ENCODE measurements at regions not wholly inside any gene's neighbourhood (a gene's known extent, or its start where the extent isn't known, plus 50 kb on each side); places are given as distances from the start of the nearest gene placed in this dataset.
"Not testable (repeated sequence)": the region's sequence is repeated elsewhere in the genome, so short reads cannot be mapped to it uniquely, and the experiment has no call there.

DNA sequence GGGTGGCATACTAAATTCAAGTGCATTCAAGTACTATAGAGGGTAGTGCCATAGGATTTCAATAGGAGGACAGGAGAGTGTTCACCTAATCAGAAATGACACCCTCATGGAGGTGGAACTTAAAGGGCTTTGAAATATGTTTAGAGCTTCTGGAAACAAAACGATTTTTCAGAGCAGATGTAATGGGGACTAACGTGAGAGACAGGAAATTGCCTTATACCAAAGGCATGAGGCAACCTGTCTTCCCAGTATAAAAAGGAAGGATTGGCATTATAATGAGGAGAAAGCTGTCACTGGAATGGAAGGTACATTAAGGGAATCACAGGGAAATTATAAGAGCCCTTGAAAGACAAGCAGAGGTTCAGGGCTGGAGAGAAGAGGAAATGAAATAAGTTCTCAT lies 116.3 kb upstream of the PNPLA4 start:
- no peak overlapping the region for H3K27ac ChIP-seq
- TF ChIP-seq, protein P1, sequence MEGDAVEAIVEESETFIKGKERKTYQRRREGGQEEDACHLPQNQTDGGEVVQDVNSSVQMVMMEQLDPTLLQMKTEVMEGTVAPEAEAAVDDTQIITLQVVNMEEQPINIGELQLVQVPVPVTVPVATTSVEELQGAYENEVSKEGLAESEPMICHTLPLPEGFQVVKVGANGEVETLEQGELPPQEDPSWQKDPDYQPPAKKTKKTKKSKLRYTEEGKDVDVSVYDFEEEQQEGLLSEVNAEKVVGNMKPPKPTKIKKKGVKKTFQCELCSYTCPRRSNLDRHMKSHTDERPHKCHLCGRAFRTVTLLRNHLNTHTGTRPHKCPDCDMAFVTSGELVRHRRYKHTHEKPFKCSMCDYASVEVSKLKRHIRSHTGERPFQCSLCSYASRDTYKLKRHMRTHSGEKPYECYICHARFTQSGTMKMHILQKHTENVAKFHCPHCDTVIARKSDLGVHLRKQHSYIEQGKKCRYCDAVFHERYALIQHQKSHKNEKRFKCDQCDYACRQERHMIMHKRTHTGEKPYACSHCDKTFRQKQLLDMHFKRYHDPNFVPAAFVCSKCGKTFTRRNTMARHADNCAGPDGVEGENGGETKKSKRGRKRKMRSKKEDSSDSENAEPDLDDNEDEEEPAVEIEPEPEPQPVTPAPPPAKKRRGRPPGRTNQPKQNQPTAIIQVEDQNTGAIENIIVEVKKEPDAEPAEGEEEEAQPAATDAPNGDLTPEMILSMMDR (IDR thresholded peaks at IDR 0.05) = no peak
- TF ChIP-seq ZFX (IDR thresholded peaks at IDR 0.05; ENCODE audit: borderline replicate concordance) = no peak

DNA sequence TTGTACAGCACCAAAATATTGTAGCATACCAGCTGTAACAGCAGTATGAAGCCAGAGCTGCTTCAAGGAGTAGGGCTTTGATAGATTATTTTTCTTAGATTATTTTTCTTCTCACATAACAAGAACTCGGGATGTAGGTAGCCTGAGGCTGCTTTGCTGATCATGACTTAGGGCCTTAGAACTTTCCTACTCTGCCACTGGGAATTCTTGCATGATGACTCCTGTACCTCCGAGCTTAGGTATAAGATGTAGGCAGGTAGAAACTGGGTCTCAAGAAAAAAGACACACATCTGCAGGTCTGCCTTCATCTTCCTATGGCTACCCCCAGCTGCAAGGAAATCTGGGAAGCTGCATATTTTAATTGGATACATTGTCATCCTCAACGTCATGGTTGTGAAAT lies 115.9 kb upstream of the PNPLA4 start:
- no peak for TF ChIP-seq ZFX (IDR thresholded peaks at IDR 0.05; ENCODE audit: borderline replicate concordance)
- TF ChIP-seq, protein P1 (IDR thresholded peaks at IDR 0.05) = no peak
- no peak overlapping the region for H3K27ac ChIP-seq

DNA sequence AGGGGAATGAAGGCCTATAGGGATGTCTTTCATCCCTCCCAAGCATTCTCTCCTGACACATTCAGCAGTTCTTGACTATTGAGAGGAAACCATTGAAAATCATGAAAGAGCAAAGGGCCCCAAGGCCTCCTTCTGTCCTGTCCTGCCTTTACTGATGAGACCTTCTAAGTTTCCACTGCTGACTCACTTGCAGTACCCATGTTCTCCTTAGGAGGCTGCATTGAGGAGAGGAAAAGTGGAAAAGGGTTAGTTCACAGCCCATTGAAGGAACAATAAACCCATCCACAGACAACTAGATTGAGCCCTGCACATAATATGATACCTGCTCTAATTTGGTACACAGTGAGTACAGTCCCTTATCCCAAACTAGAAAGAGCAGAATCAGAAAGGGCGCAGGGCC lies 115.1 kb upstream of the PNPLA4 start:
- TF ChIP-seq, protein P1 (IDR thresholded peaks at IDR 0.05) = peak; percentile 13; the same call in 1 of the 2 replicates
- TF ChIP-seq ZFX (IDR thresholded peaks at IDR 0.05; ENCODE audit: borderline replicate concordance) = no peak
- no peak overlapping the region for H3K27ac ChIP-seq

DNA sequence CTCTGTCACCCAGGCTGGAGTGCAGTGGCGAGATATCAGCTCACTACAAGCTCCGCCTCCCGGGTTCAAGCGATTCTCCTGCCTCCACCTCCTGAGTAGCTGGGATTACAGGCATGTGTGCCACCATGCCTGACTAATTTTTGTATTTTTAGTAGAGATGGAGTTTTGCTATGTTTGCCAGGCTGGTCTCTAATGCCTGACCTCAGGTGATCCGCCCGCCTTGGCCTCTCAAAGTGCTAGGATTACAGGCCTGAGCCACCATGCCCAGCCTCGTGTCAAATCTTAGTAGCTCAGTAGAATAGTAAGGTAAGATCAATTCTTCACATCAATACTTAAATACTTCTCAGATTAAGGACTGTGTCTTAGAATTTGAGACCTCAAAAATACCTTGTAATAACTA lies 112.5 kb upstream of the PNPLA4 start:
- not testable (repeated sequence) for H3K27ac ChIP-seq

DNA sequence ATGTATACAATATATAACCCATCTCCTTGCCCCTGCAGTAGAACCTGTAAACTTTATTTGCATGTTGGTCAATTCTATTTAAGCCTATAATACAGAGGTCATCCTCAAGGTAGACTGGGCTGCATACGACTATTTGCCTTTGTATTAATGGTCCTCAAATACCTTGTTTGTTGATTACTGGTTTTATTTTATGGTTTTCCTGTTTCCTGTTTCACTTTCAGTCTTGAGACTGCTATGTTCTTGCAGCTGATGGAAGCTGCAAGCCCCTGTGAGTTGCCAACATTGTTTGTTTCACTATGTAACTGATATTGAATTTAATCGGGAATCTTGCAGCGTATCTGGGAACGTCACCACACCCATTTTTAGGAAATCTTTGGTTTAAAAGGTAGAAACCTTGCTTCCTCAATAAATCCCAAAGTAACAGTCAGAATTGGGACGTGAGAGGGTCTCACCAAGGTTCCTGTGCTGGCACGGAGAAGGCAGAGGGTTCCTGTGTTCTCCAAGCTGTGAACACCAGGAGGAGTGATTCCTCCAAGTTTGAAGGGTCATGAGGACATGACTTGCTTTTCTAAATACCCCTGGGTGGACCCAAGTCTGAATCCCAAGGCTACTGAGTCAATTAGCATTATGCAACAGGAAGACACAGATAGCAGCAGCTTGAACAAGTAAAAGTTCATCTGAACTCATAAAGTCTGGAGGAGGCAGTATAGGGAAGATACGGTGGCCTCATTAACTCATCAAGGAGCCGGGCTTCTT lies 110.6 kb upstream of the PNPLA4 start:
- no peak overlapping the region for H3K27ac ChIP-seq
- TF ChIP-seq, protein P1 (IDR thresholded peaks at IDR 0.05) = no peak
- no peak for TF ChIP-seq ZFX (IDR thresholded peaks at IDR 0.05; ENCODE audit: borderline replicate concordance)

DNA sequence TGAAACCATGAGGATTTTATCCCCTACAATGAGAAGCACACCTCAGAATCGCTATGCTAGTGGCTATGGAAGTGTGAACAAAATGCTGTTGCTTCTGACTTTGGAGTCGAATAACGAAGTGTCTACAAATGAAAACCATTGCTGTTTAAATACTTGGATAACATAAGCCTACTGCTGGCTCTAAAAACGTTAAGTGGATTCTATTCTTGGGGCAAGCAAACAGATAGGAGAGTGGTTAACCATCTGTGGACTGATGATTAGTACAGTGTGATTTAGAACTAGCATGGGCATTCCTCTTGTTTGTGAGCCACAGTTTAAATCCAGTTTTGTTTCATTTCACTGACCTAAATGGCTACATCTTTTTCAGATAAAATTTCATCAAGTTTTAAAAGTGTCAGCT lies 109.7 kb upstream of the PNPLA4 start:
- TF ChIP-seq, protein P1 (IDR thresholded peaks at IDR 0.05) = no peak
- no peak for TF ChIP-seq ZFX (IDR thresholded peaks at IDR 0.05; ENCODE audit: borderline replicate concordance)
- no peak overlapping the region for H3K27ac ChIP-seq

DNA sequence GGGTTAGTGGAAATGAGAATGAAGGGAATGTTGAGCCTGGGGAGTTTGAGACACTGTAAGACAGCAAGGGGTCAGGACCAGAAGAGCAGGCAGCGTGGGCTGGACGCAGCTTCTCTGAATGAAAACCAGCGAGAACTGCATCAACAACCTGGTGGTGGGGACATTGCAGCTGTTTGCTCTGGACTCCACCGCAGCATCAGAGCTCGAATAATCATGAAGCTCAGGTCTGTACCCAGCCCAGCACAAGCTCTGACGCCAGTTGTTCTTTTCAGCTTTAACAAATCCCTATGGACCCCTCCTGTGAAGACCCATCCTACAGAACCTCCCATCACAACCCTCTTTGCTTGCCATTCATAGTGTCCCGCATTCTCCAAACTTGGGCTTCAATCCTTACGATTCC lies 106.8 kb upstream of the PNPLA4 start:
- TF ChIP-seq ZFX (IDR thresholded peaks at IDR 0.05; ENCODE audit: borderline replicate concordance) = no peak
- TF ChIP-seq, protein P1 (IDR thresholded peaks at IDR 0.05) = no peak

DNA sequence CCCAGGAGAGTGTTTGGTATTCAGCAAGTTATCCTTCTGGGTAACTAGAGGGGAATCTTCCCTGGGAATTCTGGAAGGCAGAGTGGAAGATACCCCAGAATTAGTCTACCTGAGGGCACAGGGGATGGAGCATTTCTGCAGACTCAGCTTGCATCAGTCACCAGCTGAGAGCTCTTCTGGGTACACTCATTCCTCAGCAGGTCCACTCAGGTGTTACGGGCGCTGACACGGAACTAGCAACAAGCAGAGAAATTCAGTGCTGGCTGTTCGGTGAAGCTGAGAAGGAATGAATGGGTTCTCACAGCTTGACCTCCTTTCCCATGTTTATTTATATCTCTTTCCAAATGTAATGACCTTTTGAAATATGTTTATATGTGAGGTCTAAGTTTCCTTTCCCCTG lies 106.0 kb upstream of the PNPLA4 start:
- H3K27ac ChIP-seq = no peak overlapping the region
- TF ChIP-seq, protein P1 (IDR thresholded peaks at IDR 0.05) = no peak
- TF ChIP-seq ZFX (IDR thresholded peaks at IDR 0.05; ENCODE audit: borderline replicate concordance) = no peak

More for the DNA sequence above, 106.8 kb upstream of the PNPLA4 start:
- H3K27ac ChIP-seq = no peak overlapping the region
